Activated CD4-positive, alpha-beta memory T cell treated with anti-CD3 and anti-CD28 coated beads, Interleukin-2, amount 10 ng/mL, durations not matched to agents 7 days and 5 days (primary cell): ENCODE measurements at regions not wholly inside any gene's neighbourhood (a gene's known extent, or its start where the extent isn't known, plus 50 kb on each side); places are given as distances from the start of the nearest gene placed in this dataset.

Source experiments
- CTCF ChIA-PET: fragments of 350-600 bp; sonication (Branson Sonifier 250); formaldehyde crosslinking; loops from one replicate; lab custom pipeline; 2021; ENCODE audit warnings: antibody characterized with exemption, inconsistent platforms; lab: Charles Lee
- POLR2A ChIA-PET: fragments of 350-600 bp; sonication (Branson Sonifier 250); formaldehyde crosslinking; loops from one replicate; lab custom pipeline; 2021; ENCODE audit warnings: antibody characterized with exemption; lab: Charles Lee
- DNase-seq: peaks from one replicate; pipeline ENCODE4 v3.0.0-alpha.2; 2020
- H3K27ac Mint-ChIP-seq: one replicate; pipeline ENCODE4 v1.8.0; 2021; ENCODE audit warnings: mild to moderate bottlenecking, mixed read lengths
- H3K27me3 Mint-ChIP-seq: one replicate; pipeline ENCODE4 v1.8.0; 2021; ENCODE audit warnings: mixed read lengths
- H3K36me3 Mint-ChIP-seq: one replicate; pipeline ENCODE4 v1.8.0; 2021; ENCODE audit warnings: low read depth, mixed read lengths
- H3K4me1 Mint-ChIP-seq: one replicate; pipeline ENCODE4 v1.8.0; 2021; ENCODE audit warnings: mixed read lengths
- H3K4me3 Mint-ChIP-seq: one replicate; pipeline ENCODE4 v1.8.0; 2021; ENCODE audit warnings: mild to moderate bottlenecking, mixed read lengths
- H3K9me3 Mint-ChIP-seq: one replicate; pipeline ENCODE4 v1.8.0; 2021; ENCODE audit warnings: mixed read lengths

DNA sequence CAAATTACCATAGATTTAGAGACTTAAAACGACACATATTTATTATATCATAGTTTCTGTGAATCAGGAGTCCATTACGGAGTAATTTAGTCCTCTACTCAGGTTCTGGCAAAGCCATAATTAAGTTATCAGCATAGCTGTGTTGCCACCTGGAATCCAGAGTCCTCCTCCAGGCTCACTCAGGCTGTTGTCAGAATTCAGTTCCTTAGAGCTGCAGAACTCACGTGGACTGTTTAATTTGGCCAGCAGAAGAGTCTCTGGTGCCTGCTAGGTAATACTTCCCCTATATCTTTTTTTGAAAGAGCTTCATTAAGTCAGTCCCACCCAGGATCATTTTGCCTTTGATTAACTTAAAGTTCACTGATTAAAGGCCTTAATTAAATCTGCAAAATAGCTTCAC, 891.5 kb downstream of the SUCLG1 start:
- DNase-seq: no peak
- Mint-ChIP-seq H3K9me3 (no peaks in the 10 kb centered on the region), H3K4me1 (no peaks in the 10 kb centered on the region), H3K27ac (no peak overlapping the region), H3K4me3 (no peak overlapping the region), H3K36me3 (no peaks in the 10 kb centered on the region), H3K27me3 (no peaks in the 10 kb centered on the region)
- POLR2A ChIA-PET: no interaction called here
- CTCF ChIA-PET: no interaction called here

DNA sequence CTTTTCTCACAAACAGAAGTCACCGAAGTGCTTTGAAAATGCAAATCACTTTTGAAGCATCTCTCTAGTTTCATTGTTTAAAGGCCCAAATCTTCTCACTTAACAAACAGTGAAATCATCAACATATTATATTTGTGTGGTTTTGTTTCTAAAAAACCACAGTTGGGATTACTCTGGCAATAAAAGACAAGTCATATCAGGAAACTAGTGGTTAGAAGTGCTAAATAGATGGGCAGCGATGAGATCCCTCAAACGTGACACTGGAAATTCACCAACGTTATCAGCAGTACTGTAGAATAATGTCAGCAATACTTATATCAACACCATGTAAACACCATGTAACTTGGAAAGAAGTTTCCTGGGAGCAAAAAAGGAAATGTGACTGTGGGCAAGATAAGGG, 893.5 kb downstream of the SUCLG1 start:
- Mint-ChIP-seq H3K4me1 (no peaks in the 10 kb centered on the region), H3K9me3 (no peaks in the 10 kb centered on the region), H3K4me3 (no peak overlapping the region), H3K27me3 (no peaks in the 10 kb centered on the region), H3K27ac (no peak overlapping the region), H3K36me3 (no peaks in the 10 kb centered on the region)
- ChIA-PET CTCF (no interaction called here), POLR2A (no interaction called here)
- DNase-seq: no peak

DNA sequence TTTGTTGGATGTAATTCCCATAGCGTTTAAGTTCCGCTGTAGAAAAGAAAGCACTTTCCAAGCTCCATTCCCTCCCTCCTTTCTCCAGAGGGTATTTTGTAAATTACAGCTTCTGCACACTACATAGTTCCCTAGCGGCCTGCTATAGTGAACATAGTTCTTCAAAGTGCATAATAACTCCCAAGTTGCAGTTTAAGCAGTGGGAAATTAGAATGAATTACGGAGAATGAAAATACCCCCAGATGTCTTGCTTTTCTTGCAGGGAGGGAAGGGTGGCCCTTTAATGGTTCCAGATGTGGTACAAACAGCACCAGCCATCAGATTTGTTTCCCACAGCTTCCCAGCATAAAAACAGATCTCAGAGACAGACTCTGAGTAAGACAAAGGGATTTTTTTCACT, 893.9 kb downstream of the SUCLG1 start:
- ChIA-PET CTCF (no interaction called here), POLR2A (no interaction called here)
- Mint-ChIP-seq H3K36me3 (no peaks in the 10 kb centered on the region), H3K27me3 (no peaks in the 10 kb centered on the region), H3K9me3 (no peaks in the 10 kb centered on the region), H3K27ac (no peak overlapping the region), H3K4me3 (no peak overlapping the region), H3K4me1 (no peaks in the 10 kb centered on the region)
- DNase-seq: no peak

DNA sequence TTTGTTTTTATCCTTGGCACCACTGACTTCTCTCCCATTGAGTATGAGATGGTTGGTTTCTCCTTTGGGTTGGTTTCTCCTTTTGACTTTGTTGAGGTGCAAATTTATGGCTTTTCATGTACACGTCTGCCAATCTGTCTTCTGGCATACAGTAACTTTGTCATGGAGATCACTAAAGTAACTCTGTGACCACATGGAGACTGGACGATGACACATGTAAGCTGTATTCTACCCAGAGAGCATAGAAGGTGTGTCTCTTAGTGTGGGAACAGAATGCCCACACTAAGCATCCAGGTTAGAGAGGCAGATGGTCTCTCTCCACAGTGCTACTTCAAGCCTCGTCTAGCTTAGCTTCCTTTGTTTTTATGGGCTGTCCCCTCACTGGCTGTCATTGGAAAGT, 897.5 kb downstream of the SUCLG1 start:
- peaks cover 3% of the 10 kb centered on the region for H3K9me3 Mint-ChIP-seq
- no peaks in the 10 kb centered on the region for H3K4me1 Mint-ChIP-seq
- no peak overlapping the region for H3K27ac Mint-ChIP-seq
- no peak for DNase-seq
- no peaks in the 10 kb centered on the region for H3K27me3 Mint-ChIP-seq
- POLR2A ChIA-PET: no interaction called here
- CTCF ChIA-PET: no interaction called here
- no peaks in the 10 kb centered on the region for H3K36me3 Mint-ChIP-seq
- H3K4me3 Mint-ChIP-seq: no peak overlapping the region

DNA sequence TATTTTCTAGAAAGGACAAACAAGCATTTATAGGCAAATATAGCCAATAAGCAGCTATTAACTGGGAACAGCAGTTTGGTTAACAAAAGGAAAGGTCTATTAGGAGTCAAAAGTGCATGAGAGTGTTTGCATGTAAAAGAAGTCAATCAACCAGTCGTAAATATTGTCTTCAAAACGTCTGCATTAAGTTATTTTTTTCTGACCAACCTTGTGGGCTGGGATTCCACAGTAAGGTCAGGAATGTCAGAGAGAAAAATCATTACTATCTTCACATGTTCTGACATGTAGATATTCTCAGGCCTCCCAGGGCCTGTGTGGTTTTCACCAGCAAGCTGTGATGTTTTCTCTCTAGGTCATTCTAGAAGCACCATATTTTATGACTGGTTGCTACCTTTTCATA, 922.5 kb downstream of the SUCLG1 start:
- H3K4me1 Mint-ChIP-seq: no peaks in the 10 kb centered on the region
- POLR2A ChIA-PET: no interaction called here
- no peak overlapping the region for H3K27ac Mint-ChIP-seq

DNA sequence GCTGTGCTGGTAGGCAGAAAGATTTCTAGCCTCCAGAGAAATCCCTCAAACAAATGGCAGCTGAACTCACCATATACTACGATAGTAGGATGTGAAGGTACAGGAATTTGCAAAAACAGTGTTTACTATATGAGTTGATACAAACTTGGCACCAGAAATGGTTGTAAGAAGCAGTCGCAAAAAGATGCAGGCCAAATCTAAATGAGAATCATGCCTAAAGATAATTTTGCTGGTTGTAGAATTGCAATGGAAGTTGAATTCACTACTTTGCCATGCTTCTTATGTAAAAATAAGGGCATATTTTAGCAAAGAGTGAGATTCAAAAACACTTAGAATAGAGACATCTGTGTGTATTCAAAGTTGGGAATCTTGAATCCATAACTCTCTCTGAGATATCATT, 924.7 kb downstream of the SUCLG1 start:
- no peaks in the 10 kb centered on the region for H3K9me3 Mint-ChIP-seq
- no peak for DNase-seq
- H3K27ac Mint-ChIP-seq: no peak overlapping the region
- H3K4me3 Mint-ChIP-seq: no peak overlapping the region
- ChIA-PET POLR2A (no interaction called here), CTCF (no interaction called here)
- no peaks in the 10 kb centered on the region for H3K4me1 Mint-ChIP-seq
- no peaks in the 10 kb centered on the region for H3K27me3 Mint-ChIP-seq
- H3K36me3 Mint-ChIP-seq: no peaks in the 10 kb centered on the region

More for the DNA sequence above, 922.5 kb downstream of the SUCLG1 start:
- no peaks in the 10 kb centered on the region for H3K27me3 Mint-ChIP-seq
- DNase-seq: no peak
- CTCF ChIA-PET: no interaction called here
- no peak overlapping the region for H3K4me3 Mint-ChIP-seq
- H3K36me3 Mint-ChIP-seq: no peaks in the 10 kb centered on the region
- no peaks in the 10 kb centered on the region for H3K9me3 Mint-ChIP-seq

DNA sequence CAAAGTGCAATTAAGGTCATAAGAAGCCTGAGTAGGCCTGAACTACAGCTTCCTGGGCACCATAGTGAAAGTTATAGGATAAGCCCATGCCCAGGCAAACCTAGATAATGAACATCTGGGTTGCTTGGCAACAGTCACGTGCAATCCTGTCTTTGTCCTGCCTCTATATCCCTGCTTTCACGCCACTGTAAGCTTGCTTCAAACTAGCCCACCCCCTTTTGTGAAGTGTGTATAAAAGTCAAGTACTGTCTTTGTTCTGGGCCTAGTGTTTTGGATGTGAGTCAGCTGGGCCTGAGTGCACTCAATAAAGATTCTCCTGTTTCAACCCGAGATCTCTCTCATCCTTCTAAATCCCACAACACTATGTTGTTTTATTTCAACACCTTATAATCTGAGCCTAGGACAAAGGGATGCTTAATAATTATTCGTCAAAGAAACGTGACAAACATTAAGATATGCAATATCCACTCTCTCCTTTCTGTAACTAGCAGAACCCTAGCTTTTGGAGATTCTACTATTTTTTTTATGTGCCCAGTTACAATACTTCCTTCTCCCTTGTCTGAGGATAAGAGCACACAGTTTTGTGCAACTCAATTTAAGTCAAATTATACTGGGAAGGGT, 927.8 kb downstream of the SUCLG1 start:
- POLR2A ChIA-PET: no interaction called here
- no peak overlapping the region for H3K4me3 Mint-ChIP-seq
- DNase-seq: no peak
- no peaks in the 10 kb centered on the region for H3K4me1 Mint-ChIP-seq
- no peaks in the 10 kb centered on the region for H3K27me3 Mint-ChIP-seq
- peaks cover 3% of the 10 kb centered on the region for H3K9me3 Mint-ChIP-seq
- CTCF ChIA-PET: no interaction called here
- H3K36me3 Mint-ChIP-seq: no peaks in the 10 kb centered on the region
- H3K27ac Mint-ChIP-seq: no peak overlapping the region

DNA sequence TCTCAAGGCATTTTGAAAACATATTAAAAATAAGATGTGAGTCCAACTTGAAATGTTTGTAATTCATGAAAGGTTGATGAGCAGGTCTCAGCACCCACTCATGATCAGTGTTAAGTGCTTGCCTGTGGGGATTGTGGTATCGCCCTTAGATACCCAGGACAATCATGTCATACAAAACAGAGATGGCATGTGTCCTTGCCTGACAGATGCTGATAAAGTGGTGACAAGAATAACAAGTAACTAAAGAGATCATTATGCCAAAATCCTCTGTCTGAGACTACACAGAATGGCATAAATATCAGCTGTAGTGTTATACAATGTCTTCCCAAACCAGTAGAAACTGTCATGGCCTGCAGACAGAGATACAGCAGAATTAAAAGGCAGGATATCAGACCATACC, 930.3 kb downstream of the SUCLG1 start:
- Mint-ChIP-seq H3K27ac (no peak overlapping the region), H3K4me1 (no peaks in the 10 kb centered on the region), H3K27me3 (no peaks in the 10 kb centered on the region), H3K36me3 (no peaks in the 10 kb centered on the region), H3K9me3 (peaks cover 5% of the 10 kb centered on the region), H3K4me3 (no peak overlapping the region)
- POLR2A ChIA-PET: no interaction called here
- no peak for DNase-seq
- CTCF ChIA-PET: no interaction called here

DNA sequence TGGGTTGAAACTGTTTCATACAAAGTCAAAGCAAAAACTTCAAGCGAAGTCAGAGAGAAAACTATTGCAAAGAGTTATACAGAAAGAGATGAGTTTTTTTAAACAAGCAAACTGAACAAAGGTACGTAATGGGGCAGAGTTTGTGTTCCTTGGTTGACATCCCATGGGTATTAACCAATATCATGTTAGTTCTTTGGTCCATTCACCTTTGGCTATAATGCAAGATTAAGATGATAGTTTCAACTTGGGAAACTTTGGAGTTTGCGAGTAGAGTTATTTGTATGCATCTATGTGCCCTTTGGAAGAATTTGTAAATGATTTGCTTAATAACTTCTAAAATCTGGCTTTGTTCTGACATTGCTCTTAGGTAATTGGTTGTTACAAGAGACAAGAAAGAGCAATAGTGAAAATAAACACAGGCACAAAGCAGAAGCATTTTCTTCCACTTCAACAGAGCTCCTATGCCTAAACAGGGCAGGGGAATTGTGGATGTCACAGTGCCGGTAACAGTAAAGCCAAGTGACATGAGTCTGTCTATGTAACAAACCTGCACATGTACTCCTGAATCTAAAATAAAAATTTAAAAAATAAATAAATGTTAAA, 936.1 kb downstream of the SUCLG1 start:
- Mint-ChIP-seq H3K4me1 (no peaks in the 10 kb centered on the region), H3K9me3 (peaks cover 14% of the 10 kb centered on the region), H3K4me3 (no peak overlapping the region), H3K27ac (no peak overlapping the region), H3K27me3 (no peaks in the 10 kb centered on the region), H3K36me3 (peaks cover 3% of the 10 kb centered on the region)
- CTCF ChIA-PET: no interaction called here
- POLR2A ChIA-PET: no interaction called here
- no peak for DNase-seq

DNA sequence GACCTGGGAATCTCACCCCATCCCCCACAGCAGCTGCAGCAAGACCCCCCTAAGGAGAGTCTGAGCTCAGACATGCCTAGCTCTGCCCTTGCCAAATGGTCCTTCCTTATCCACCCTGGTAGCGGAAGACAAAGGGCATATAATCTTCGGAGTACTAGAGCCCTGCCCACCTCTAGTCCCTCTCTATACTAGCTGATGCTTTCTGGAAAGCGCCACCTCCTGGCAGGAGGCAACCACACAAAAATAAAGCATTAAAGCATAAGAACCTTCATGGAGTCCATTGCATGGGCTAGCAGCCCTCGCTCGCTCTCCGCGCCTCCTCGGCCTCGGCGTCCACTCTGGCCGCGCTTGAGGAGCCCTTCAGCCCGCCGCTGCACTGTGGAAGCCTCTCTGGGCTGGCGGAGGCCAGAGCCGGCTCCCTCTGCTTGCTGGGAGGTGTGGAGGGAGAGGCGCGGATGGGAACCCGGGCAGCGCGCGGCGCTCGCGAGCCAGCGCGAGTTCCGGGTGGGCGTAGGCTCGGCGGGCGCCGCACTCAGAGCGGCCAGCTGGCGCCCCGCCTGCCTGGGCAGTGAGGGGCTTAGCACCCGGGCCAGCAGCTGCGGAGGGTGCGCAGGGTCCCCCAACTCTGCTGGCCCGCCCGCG, 941.2 kb downstream of the SUCLG1 start:
- H3K4me3 Mint-ChIP-seq: no peak overlapping the region
- H3K36me3 Mint-ChIP-seq: peaks cover 3% of the 10 kb centered on the region

DNA sequence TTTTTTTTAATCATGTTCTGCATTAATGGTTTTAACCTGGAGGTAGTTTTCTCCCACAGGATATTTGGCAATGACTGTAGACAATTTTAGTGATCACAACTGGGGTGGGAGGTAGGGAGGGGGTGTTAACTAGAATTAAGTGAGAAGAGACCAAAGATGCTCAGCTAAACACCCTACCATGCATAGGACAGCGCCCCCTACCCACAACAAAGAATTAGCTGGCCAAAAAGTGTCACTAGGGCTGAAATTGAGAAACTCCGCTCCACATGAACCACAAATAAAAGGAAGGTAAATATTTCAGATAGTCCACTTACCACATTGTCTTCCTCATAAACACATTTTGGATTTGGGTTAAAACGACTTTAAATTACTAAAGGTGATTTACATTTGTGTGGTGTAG, 942.6 kb downstream of the SUCLG1 start:
- DNase-seq: no peak
- H3K4me3 Mint-ChIP-seq: no peak overlapping the region
- POLR2A ChIA-PET: no interaction called here
- peaks cover 3% of the 10 kb centered on the region for H3K36me3 Mint-ChIP-seq
- H3K27ac Mint-ChIP-seq: no peak overlapping the region
- H3K4me1 Mint-ChIP-seq: no peaks in the 10 kb centered on the region
- CTCF ChIA-PET: no interaction called here
- H3K27me3 Mint-ChIP-seq: no peaks in the 10 kb centered on the region
- H3K9me3 Mint-ChIP-seq: peaks cover 8% of the 10 kb centered on the region

More for the DNA sequence above, 941.2 kb downstream of the SUCLG1 start:
- Mint-ChIP-seq H3K4me1 (no peaks in the 10 kb centered on the region), H3K9me3 (peaks cover 11% of the 10 kb centered on the region), H3K27ac (no peak overlapping the region), H3K27me3 (no peaks in the 10 kb centered on the region)
- ChIA-PET CTCF (interaction anchor here (0.6 kb wide), 1 partner anchor 1122 kb away, joined by 3 read pairs; no protein-coding TSS in a partner anchor), POLR2A (no interaction called here)
- DNase-seq: no peak

DNA sequence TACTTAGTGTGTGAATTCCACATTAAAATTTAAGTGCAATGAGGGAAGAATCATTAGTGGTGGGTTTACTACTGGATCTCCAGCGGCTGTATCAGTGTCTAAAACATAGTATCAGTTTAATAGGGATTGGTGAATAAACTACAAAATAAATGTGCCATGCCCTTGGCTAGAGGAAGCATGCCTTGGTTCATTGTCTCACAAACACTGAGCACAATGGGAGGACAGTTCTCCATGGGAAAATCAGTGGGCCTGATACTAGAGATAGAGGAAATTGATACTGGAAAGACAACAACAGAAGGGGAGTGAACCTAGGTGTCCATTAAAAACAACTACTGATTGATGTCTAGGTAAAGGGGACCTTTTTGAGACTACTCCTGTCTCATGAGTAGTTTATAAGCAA, 971.6 kb downstream of the SUCLG1 start:
- CTCF ChIA-PET: no interaction called here
- DNase-seq: no peak
- Mint-ChIP-seq H3K4me3 (no peak overlapping the region), H3K4me1 (no peaks in the 10 kb centered on the region), H3K27me3 (no peaks in the 10 kb centered on the region), H3K36me3 (no peaks in the 10 kb centered on the region), H3K9me3 (no peaks in the 10 kb centered on the region), H3K27ac (no peak overlapping the region)
- POLR2A ChIA-PET: no interaction called here

DNA sequence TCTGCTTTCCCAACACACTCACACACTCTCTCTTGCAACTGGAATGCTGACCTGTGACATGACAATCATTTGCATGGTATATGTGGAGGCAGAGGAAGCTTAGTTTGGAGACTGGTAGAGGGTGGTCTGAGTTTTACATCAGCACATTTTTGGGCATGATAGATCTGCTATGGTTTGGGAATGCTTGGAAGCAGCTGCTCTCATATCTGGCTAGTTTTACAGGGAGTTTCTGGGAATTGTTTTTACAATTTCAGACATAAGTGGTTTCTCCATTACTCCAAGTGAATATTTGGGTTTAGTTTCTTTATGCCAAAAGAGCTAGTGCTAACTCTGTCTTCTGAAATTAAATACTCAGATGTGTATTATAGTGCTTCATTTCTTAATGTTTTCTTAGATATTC, 977.6 kb downstream of the SUCLG1 start:
- H3K9me3 Mint-ChIP-seq: peaks cover 2% of the 10 kb centered on the region
- ChIA-PET CTCF (no interaction called here), POLR2A (no interaction called here)
- H3K27ac Mint-ChIP-seq: no peak overlapping the region
- H3K27me3 Mint-ChIP-seq: no peaks in the 10 kb centered on the region
- no peaks in the 10 kb centered on the region for H3K36me3 Mint-ChIP-seq
- DNase-seq: no peak
- H3K4me3 Mint-ChIP-seq: no peak overlapping the region
- no peaks in the 10 kb centered on the region for H3K4me1 Mint-ChIP-seq

DNA sequence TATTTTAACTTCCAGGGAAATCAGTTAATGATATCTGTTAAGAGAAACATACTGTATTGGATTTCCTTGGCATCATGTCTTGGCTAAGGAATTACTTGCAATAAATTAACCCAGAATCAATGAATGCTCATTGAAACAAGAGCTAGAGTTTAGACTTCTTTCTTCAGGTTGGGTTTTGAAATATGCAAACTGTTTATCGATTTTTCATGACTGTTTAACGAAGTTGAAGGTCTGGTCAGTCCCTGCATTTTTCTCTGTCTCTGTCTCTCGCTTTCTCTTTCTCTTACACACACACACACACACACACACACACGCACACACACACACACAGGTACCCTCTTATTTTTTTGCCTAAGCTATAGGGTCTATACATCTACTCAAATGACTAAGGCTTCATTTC, 981.0 kb downstream of the SUCLG1 start:
- no peak overlapping the region for H3K27ac Mint-ChIP-seq
- ChIA-PET CTCF (no interaction called here), POLR2A (no interaction called here)
- no peaks in the 10 kb centered on the region for H3K4me1 Mint-ChIP-seq
- H3K4me3 Mint-ChIP-seq: no peak overlapping the region
- H3K36me3 Mint-ChIP-seq: no peaks in the 10 kb centered on the region
- no peaks in the 10 kb centered on the region for H3K27me3 Mint-ChIP-seq
- DNase-seq: no peak
- peaks cover 2% of the 10 kb centered on the region for H3K9me3 Mint-ChIP-seq
